ENCODE measurements at regions not wholly inside any gene's neighbourhood (a gene's known extent, or its start where the extent isn't known, plus 50 kb on each side); places are given as distances from the start of the nearest gene placed in this dataset.

GRCh38 chr13:111952032-111952431 lies 114.9 kb upstream of the SOX1 start:
- no peak for DNase-seq (ENCODE audit: low spot score)

- no peak for DNase-seq (ENCODE audit: low spot score)
These were observed 114.1 kb upstream of the SOX1 start for GRCh38 chr13:111952814-111953213.

DNA sequence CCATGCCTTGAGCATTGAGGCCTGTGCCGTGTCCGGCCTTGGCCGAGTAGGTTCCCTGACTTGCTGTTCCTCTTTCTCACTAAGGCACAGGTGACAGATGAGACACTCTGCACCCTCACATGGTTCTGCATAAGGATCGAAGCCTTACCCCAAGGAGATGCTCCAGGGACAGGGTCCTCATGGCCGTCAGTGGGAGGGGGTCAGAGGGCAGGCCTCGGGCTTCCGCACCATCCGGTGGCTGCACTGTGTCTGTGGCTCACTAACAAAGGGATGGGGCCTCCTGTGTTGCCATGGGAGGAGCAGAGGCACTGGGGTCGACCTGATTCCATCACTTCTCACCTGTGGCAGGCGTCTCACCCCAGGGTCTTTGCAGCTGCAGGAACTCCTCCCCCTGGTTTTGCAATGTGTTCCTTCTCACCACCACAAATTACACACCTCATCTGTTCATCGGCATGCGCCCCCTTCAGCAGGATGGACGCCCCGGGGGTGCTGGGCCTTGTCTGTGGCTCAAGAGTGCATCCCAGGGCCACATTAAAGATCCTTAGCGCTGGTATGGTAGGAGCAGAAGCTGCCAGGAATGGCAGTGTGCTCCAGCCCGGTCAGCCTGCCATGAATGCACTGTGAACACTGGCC lies 113.3 kb upstream of the SOX1 start:
- no peak for DNase-seq (ENCODE audit: low spot score)

GRCh38 chr13:111954661-111955411 lies 112.1 kb upstream of the SOX1 start:
- DNase-seq (ENCODE audit: low spot score), result no peak

GRCh38 chr13:111955412-111956065 lies 111.4 kb upstream of the SOX1 start:
- no peak for DNase-seq (ENCODE audit: low spot score)

GRCh38 chr13:111956261-111957151 lies 110.4 kb upstream of the SOX1 start:
- no peak for DNase-seq (ENCODE audit: low spot score)

- DNase-seq (ENCODE audit: low spot score), result no peak
These were observed 109.0 kb upstream of the SOX1 start for GRCh38 chr13:111957913-111958450.

GRCh38 chr13:111958612-111959395 lies 108.1 kb upstream of the SOX1 start:
- no peak for DNase-seq (ENCODE audit: low spot score)

DNA sequence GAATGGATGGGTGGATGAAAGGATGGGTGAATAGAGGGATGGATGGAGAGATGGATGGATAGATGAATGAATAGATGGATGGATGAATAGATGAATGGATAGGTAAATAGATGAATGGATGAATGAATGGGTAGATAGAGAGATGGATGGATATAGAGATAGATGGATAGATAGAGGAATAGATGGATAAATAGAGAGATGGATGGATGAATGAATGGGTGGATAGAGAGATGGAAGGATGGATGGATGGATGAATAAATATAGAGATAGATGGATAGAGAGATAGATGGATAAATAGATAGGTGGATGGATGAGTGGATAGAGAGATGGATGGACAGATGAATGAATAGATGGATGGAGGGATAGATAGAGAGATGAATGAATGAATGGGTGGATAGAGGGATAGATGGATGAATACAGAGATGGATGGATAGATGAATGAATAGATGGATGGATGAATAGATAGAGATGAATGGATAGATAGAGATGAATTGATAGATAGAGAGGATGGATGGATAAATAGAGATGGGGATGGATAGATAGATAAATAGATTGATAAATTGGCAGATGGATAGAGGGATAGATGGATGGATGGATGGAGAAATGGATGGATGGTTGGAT lies 106.7 kb upstream of the SOX1 start:
- DNase-seq (ENCODE audit: low spot score), result no peak

DNA sequence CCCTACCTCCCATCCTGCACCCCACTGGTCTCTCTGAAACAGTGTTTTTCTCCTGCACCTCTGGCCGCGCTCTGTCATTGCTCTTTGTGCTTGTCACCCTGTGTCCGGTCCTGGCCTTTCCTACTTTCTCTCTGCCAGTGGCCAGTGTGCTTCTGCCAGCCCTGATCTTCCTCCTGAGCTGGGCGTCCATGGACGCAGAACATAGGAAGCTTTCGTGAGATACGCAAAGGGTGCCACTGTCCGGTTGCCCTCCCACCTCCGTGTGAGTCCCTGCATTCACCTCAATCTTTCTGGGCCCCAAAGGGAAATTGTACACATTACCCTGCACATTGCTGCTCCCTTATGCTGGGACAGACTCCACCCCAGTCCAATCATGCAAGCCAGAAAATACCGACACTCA lies 105.7 kb upstream of the SOX1 start:
- DNase-seq (ENCODE audit: low spot score), result no peak

GRCh38 chr13:111961651-111962192 lies 105.2 kb upstream of the SOX1 start:
- no peak for DNase-seq (ENCODE audit: low spot score)

DNA sequence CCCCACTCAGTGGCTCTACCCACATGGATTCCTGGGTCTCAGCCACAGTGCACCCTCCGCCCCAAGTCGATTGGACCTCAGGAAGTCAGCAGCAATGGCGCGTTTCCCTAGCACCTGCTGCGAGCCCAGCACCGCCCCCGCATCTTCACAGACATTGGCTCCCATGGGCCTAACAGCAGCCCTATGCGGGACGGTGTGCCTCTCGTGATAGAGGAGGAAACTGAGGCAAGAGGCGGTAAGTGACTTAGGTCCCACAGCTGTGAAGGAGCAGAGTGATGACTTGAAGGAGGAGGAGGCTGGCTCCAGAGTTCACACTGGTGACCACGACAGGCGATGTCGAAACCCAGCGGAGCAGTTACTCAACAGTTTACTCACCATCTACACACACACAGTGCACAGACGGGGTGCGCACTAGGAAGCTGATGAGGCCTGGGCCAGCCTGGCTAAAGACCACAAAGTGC lies 104.5 kb upstream of the SOX1 start:
- DNase-seq (ENCODE audit: low spot score), result no peak

DNA sequence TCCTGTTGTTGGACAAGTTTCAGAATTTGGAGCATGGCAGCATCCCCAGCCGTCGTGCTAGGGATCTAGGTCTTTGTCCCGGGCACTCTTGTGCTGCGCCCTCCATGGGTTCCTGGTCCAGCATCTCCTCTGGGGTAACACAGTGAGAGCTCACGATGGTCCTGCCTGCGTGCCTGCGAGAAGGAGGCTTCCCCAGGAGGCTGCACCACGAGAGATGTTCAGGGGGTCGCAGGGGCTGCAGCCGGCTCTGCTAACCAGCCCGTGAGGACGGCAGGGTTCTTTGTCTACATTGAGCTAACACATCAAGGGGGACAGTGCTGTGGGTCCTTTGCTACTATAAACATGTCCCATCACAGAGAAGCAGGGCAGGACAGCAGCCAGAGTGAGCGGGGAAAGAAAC lies 103.9 kb upstream of the SOX1 start:
- DNase-seq (ENCODE audit: low spot score), result no peak

DNA sequence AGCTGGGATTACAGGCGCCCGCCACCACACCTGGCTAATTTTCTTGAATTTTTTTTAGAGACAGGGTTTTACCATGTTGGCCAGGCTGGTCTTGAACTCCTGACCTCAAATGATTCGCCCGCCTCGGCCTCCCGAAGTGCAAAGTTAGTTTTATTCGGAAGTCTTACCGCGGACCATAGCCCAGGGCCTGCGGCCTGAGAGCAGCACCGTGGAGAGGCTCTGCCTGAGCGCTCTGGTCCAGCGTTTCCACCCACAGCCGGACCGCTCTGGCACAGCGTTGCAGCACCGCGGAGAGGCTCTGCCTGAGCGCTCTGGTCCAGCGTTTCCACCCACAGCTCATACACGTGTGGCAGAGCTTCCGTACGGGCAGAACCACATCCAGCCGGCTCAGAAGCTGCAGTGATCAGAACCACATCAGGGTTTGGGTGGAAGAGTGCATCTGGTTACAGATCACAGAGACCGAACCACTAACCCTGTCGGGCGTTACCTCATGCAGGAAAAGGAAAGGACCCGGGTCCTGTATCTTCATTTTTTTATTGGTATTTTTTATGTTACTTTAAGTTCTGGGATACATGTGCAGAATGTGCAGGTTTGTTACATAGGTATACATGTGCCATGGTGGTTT lies 102.4 kb upstream of the SOX1 start:
- DNase-seq (ENCODE audit: low spot score), result no peak

- DNase-seq (ENCODE audit: low spot score), result no peak
These were observed 101.3 kb upstream of the SOX1 start for GRCh38 chr13:111965466-111966214.

DNA sequence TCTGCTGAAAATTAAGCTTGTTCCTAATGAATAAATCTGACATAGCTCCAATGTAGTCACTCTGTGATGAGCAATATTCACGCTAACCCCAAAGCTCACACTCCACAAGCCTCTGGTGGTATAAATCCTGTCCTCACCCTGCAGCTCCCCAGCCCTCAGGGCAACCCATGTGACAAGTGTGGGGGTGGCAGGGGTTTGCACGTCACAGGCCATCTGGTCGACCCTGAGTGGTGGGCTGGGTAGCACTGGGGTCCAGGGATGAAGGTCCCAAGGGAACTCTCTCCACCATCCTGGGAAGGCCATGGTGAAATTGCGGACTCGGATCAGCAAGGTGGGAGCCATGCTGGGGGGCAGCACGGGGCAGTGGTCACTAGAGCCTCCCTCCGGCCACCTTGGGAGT lies 100.0 kb upstream of the SOX1 start:
- DNase-seq (ENCODE audit: low spot score), result no peak

GRCh38 chr13:111967572-111968201 lies 99.3 kb upstream of the SOX1 start:
- no peak for DNase-seq (ENCODE audit: low spot score)

- no peak for DNase-seq (ENCODE audit: low spot score)
These were observed 98.5 kb upstream of the SOX1 start for GRCh38 chr13:111968336-111969010.
